ENCODE measurements at regions not wholly inside any gene's neighbourhood (a gene's known extent, or its start where the extent isn't known, plus 50 kb on each side); places are given as distances from the start of the nearest gene placed in this dataset.

DNA sequence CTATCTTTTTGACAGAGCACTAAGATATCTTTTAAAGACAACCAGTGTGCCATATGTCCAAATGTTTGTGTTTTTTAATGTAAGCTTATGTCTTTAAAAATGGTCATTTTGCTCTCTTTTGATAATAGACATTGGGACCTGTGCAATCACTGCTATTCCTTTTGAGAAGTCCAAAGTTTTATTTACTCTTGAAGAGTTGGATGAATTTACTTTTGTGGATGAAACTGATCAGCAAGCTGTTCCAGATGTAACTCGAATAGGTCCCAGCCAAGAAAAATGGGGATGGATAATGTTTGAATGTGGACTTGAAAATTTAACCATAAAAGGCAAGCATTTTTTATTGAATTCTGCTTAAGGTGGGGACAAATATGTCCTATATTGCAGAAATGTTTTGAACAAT is 97.2 kb downstream of the BLTP1 start:
- TF ChIP-seq, protein P1, sequence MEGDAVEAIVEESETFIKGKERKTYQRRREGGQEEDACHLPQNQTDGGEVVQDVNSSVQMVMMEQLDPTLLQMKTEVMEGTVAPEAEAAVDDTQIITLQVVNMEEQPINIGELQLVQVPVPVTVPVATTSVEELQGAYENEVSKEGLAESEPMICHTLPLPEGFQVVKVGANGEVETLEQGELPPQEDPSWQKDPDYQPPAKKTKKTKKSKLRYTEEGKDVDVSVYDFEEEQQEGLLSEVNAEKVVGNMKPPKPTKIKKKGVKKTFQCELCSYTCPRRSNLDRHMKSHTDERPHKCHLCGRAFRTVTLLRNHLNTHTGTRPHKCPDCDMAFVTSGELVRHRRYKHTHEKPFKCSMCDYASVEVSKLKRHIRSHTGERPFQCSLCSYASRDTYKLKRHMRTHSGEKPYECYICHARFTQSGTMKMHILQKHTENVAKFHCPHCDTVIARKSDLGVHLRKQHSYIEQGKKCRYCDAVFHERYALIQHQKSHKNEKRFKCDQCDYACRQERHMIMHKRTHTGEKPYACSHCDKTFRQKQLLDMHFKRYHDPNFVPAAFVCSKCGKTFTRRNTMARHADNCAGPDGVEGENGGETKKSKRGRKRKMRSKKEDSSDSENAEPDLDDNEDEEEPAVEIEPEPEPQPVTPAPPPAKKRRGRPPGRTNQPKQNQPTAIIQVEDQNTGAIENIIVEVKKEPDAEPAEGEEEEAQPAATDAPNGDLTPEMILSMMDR (IDR thresholded peaks at IDR 0.05 in 8 of 11, conservative IDR thresholded peaks at IDR 0.05 in 3 of 11), result no peak
- TF ChIP-seq POLR2AphosphoS5 (IDR thresholded peaks at IDR 0.05) (no peak), POLR2A (IDR thresholded peaks at IDR 0.05) (no peak)

All from spleen (tissue), 7 donors.